Liver (tissue), 2 donors: ENCODE measurements at regions not wholly inside any gene's neighbourhood (a gene's known extent, or its start where the extent isn't known, plus 50 kb on each side); places are given as distances from the start of the nearest gene placed in this dataset.

ENCODE experiments used
- JUND ChIP-seq, 2 donors: IDR thresholded peaks; 2 replicates each; pipeline ENCODE4 v1.6.1; 2016; ENCODE audit warnings: antibody characterized with exemption in 2 of 2
- REST ChIP-seq: IDR thresholded peaks from 2 replicates; pipeline ENCODE4 v1.6.1; 2016; ENCODE audit warnings: antibody characterized with exemption, mild to moderate bottlenecking
- donor health status: healthy.

- no peak for TF ChIP-seq REST
- no peak for TF ChIP-seq JUND (IDR thresholded peaks at IDR 0.05)
Observed at GRCh38 chr22:48707763-48708557, 1119.7 kb downstream of the BRD1 start.
